IMR-90 (cell line): ENCODE measurements at regions not wholly inside any gene's neighbourhood (a gene's known extent, or its start where the extent isn't known, plus 50 kb on each side); places are given as distances from the start of the nearest gene placed in this dataset.

Experiments
- ATAC-seq: fragments of 200-7000 bp; cut with Tn5 transposase; 2 replicates; pipeline ENCODE4 v1.9.1; 2020; ENCODE audit warnings: low read depth, mild to moderate bottlenecking, moderate library complexity
- BruUV-seq: library from RNA; stranded (reverse); fragments of 400-500 nt; replicated peaks from 2 replicates; lab custom pipeline; 2021; lab: Mats Ljungman, UMichigan
- CTCF ChIA-PET: fragments of 300-600 bp; formaldehyde crosslinking; extraction: SDS; loops from one replicate; lab custom pipeline; 2021; ENCODE audit warnings: antibody characterized with exemption; lab: Yijun Ruan, JAX
- POLR2A ChIA-PET: fragments of 300-600 bp; sonication (Branson Sonifier 250); formaldehyde crosslinking; loops from one replicate; lab custom pipeline; 2022; ENCODE audit warnings: antibody characterized with exemption; ENCODE audit not compliant: unreplicated experiment; lab: Charles Lee
- DNase-seq: peaks from one replicate; pipeline ENCODE4 v3.0.0; 2013
- H2AFZ ChIP-seq: replicated peaks from 2 replicates; pipeline ENCODE3; 2013; ENCODE audit warnings: low read length, mild to moderate bottlenecking; ENCODE audit not compliant: poor library complexity
- H2AK5ac ChIP-seq: 2 replicates; pipeline ENCODE4 v1.6.1; 2013; ENCODE audit warnings: low read depth, low read length, inconsistent platforms
- H2AK9ac ChIP-seq: replicated peaks from 2 replicates; pipeline ENCODE3; 2013; ENCODE audit warnings: mild to moderate bottlenecking, low read depth, low read length, moderate library complexity; ENCODE audit not compliant: poor library complexity
- H2BK120ac ChIP-seq: 2 replicates; pipeline ENCODE4 v1.6.1; 2013; ENCODE audit warnings: low read depth, low read length, inconsistent platforms
- H2BK15ac ChIP-seq: 3 replicates; pipeline ENCODE4 v1.6.1; 2013; ENCODE audit warnings: low read depth, low read length, inconsistent platforms
- H2BK20ac ChIP-seq: 2 replicates; pipeline ENCODE4 v1.6.1; 2013; ENCODE audit warnings: low read depth, mild to moderate bottlenecking, inconsistent platforms, low read length, moderate library complexity
- H2BK5ac ChIP-seq: 2 replicates; pipeline ENCODE4 v1.6.1; 2013; ENCODE audit warnings: mild to moderate bottlenecking, low read depth, low read length, inconsistent platforms; ENCODE audit not compliant: poor library complexity, severe bottlenecking
- H3K14ac ChIP-seq: replicated peaks from 2 replicates; pipeline ENCODE4 v1.6.1; 2013; ENCODE audit warnings: low read depth, low read length, inconsistent platforms
- H3K18ac ChIP-seq: 2 replicates; pipeline ENCODE4 v1.6.1; 2013; ENCODE audit warnings: low read depth, low read length, control low read depth
- H3K23ac ChIP-seq: 2 replicates; pipeline ENCODE4 v1.6.1; 2013; ENCODE audit warnings: low read depth, low read length, inconsistent platforms
- H3K27ac ChIP-seq: 2 replicates; pipeline ENCODE4 v1.5.1; 2013; ENCODE audit warnings: mild to moderate bottlenecking, control low read depth, low read length; ENCODE audit not compliant: insufficient read depth
- H3K27me3 ChIP-seq: 2 replicates; pipeline ENCODE4 v1.6.1; 2013; ENCODE audit warnings: low read length; ENCODE audit not compliant: control insufficient read depth, insufficient read depth
- H3K36me3 ChIP-seq: 2 replicates; pipeline ENCODE4 v1.6.1; 2013; ENCODE audit warnings: low read length, mixed read lengths; ENCODE audit not compliant: control insufficient read depth, insufficient read depth
- H3K4ac ChIP-seq: 2 replicates; pipeline ENCODE4 v1.6.1; 2013; ENCODE audit warnings: low read depth, low read length, inconsistent platforms
- H3K4me1 ChIP-seq: 2 replicates; pipeline ENCODE4 v1.6.1; 2013; ENCODE audit warnings: low read length, mixed read lengths; ENCODE audit not compliant: control insufficient read depth, insufficient read depth
- H3K4me2 ChIP-seq: 2 replicates; pipeline ENCODE4 v1.6.1; 2013; ENCODE audit warnings: low read depth, mild to moderate bottlenecking, control low read depth, low read length, moderate library complexity
- H3K4me3 ChIP-seq: 2 replicates; pipeline ENCODE4 v1.5.1; 2013; ENCODE audit warnings: low read depth, mild to moderate bottlenecking, control low read depth, low read length, moderate library complexity; ENCODE audit not compliant: insufficient read depth
- H3K56ac ChIP-seq: 2 replicates; pipeline ENCODE4 v1.6.1; 2013; ENCODE audit warnings: low read length, inconsistent platforms; ENCODE audit not compliant: insufficient read depth; ENCODE audit errors: extremely low read depth
- H3K79me1 ChIP-seq, 2 experiments: 2 replicates each; pipeline ENCODE4 v1.6.1; 2013; ENCODE audit warnings: low read length in 2 of 2, inconsistent platforms in 1 of 2, low read depth in 1 of 2
- H3K9ac ChIP-seq: 2 replicates; pipeline ENCODE4 v1.6.1; 2013; ENCODE audit warnings: low read depth, low read length, control low read depth
- H3K9me1 ChIP-seq: 2 replicates; pipeline ENCODE4 v1.6.1; 2013; ENCODE audit warnings: low read length, inconsistent platforms; ENCODE audit not compliant: insufficient read depth
- H3K9me3 ChIP-seq: 2 replicates; pipeline ENCODE4 v1.6.1; 2013; ENCODE audit warnings: low read length; ENCODE audit not compliant: control insufficient read depth, insufficient read depth
- H4K20me1 ChIP-seq: 2 replicates; pipeline ENCODE4 v1.6.1; 2013; ENCODE audit warnings: low read length, inconsistent platforms; ENCODE audit not compliant: insufficient read depth
- H4K5ac ChIP-seq: 2 replicates; pipeline ENCODE4 v1.6.1; 2013; ENCODE audit warnings: mild to moderate bottlenecking, low read depth, low read length, control low read depth
- H4K8ac ChIP-seq, 2 experiments: 2 replicates each; pipeline ENCODE4 v1.6.1; 2013; ENCODE audit warnings: low read depth in 2 of 2, low read length in 2 of 2, control low read depth in 1 of 2, inconsistent platforms in 1 of 2
- H4K91ac ChIP-seq: 2 replicates; pipeline ENCODE4 v1.6.1; 2013; ENCODE audit warnings: low read depth, low read length, inconsistent platforms; ENCODE audit not compliant: insufficient read depth
- CEBPB ChIP-seq: IDR thresholded peaks from 2 replicates; pipeline ENCODE4 v1.6.1; 2012; ENCODE audit warnings: low read depth, low read length, improper control_type of control experiment
- WGBS, 2 experiments: methylation state at CpG; one replicate each; pipeline versions ENCODE4 v1.1.5 to v1.1.7; 2013; ENCODE audit warnings: missing lambda C conversion rate in 2 of 2; ENCODE audit not compliant: insufficient read length in 1 of 2; ENCODE audit errors: extremely low coverage in 2 of 2; 5-methylcytosine and 5-hydroxymethylcytosine counted together
- dilution Hi-C: fragments of 300-500 bp; cut with HindIII; formaldehyde crosslinking; loops from one replicate; pipeline ENCODE4 v1.14.3; 2018; ENCODE audit warnings: low sequenced_read_pairs; ENCODE audit not compliant: unreplicated experiment
- in situ Hi-C: fragments of 300-500 bp; cut with MboI; formaldehyde crosslinking; loops from 3 replicates; pipeline ENCODE4 v1.14.3; 2019; ENCODE audit warnings: low sequenced_read_pairs, inconsistent platforms, mixed read lengths
- intact Hi-C: fragments of 100-400 bp; cut with micrococcal nuclease; formaldehyde crosslinking; loops from 2 replicates; pipeline ENCODE4 v1.10.0; 2022

GRCh38 chr18:26741758-26742157, 123.7 kb downstream of the AQP4 start:
- no CpG with 5 or more reads among the region's 3 CpGs for WGBS, 2 experiments
- Histone ChIP-seq H3K36me3 (no peaks in the 10 kb centered on the region), H2BK120ac (no peak overlapping the region), H3K14ac (no peak overlapping the region), H4K5ac (no peak overlapping the region), H3K56ac (no peak overlapping the region), H3K27me3 (no peaks in the 10 kb centered on the region), H2BK15ac (no peak overlapping the region), H4K91ac (no peak overlapping the region), H3K4me1 (no peaks in the 10 kb centered on the region), H3K23ac (no peak overlapping the region), H4K8ac (no peak overlapping the region), H3K79me1 (no peaks in the 10 kb centered on the region), H3K9me3 (no peaks in the 10 kb centered on the region), H3K4me2 (no peak overlapping the region), H3K18ac (no peak overlapping the region), H2AFZ (no peak overlapping the region), H2AK5ac (no peak overlapping the region), H3K4me3 (no peak overlapping the region), H4K20me1 (no peaks in the 10 kb centered on the region), H3K27ac (no peak overlapping the region), H3K9me1 (no peaks in the 10 kb centered on the region), H2BK5ac (no peak overlapping the region), H3K4ac (no peak overlapping the region), H2AK9ac (no peak overlapping the region), H3K9ac (no peak overlapping the region), H2BK20ac (no peak overlapping the region)
- CTCF ChIA-PET = interaction anchor here (0.7 kb wide), 1 partner anchor 389 kb away, joined by 3 read pairs; no protein-coding TSS in a partner anchor
- dilution Hi-C loops = no loop called here
- intact Hi-C loops = no loop called here
- TF ChIP-seq CEBPB = no peak
- DNase-seq = no peak
- no peak for ATAC-seq
- in situ Hi-C loops = no loop called here
- POLR2A ChIA-PET = no interaction called here
- BruUV-seq = no TSS peak
